HG03064 (cell line): ENCODE measurements at regions not wholly inside any gene's neighbourhood (a gene's known extent, or its start where the extent isn't known, plus 50 kb on each side); places are given as distances from the start of the nearest gene placed in this dataset.
"Not testable (repeated sequence)": the region's sequence is repeated elsewhere in the genome, so short reads cannot be mapped to it uniquely, and the experiment has no call there.

ENCODE experiments used
- ATAC-seq: cut with Tn5 transposase; IDR thresholded peaks from one replicate; pipeline ENCODE4 v1.9.1; 2021; ENCODE audit warnings: low read depth; ENCODE audit not compliant: unreplicated experiment

- ATAC-seq: no peak
Measured at GRCh38 chr2:194100201-194100600, 1556.8 kb upstream of the SLC39A10 start.

DNA sequence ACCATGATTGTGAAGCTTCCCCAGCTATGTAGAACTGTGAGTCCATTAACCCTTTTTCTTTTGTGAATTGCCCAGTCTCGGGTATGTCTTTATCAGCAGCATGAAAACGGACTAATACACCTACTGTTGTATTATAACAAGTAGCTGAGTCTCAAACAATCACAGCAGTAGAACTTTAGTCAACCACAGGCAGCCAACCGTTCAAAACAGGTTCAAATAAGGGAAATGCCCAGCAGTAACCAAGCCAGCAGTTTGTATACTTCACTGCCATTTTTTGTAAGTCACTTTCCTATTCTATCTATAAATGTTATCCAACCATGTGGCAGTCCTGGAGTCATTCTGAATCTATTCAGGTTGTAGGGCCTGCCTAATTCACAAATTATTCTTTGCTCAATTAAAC lies 1560.6 kb upstream of the SLC39A10 start:
- ATAC-seq: peak; percentile 48

- no peak for ATAC-seq
Measured at GRCh38 chr2:194095359-194095758, 1561.7 kb upstream of the SLC39A10 start.

GRCh38 chr2:194090251-194090905 lies 1566.6 kb upstream of the SLC39A10 start:
- no peak for ATAC-seq

- ATAC-seq: no peak
Measured at GRCh38 chr2:194087089-194087958, 1569.7 kb upstream of the SLC39A10 start.

GRCh38 chr2:194086129-194086528 lies 1570.9 kb upstream of the SLC39A10 start:
- ATAC-seq: no peak

DNA sequence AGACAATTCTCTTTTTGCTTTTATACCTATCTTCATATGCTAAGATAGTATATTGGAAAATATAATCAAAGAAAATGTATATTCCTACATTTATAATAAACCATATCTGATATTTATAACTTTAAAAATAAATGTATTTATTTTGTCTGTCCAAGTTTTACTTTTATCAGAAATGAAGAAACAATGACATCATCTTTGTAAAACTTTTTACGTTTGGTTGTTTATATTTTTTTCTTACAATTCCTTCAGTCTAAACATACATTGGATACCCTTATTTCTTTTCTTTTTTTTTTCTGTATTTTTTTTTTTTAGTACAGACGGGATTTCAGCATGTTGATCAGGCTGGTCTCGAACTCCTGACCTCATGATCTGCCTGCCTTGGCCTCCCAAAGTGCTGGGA lies 1577.0 kb upstream of the SLC39A10 start:
- ATAC-seq: no peak

DNA sequence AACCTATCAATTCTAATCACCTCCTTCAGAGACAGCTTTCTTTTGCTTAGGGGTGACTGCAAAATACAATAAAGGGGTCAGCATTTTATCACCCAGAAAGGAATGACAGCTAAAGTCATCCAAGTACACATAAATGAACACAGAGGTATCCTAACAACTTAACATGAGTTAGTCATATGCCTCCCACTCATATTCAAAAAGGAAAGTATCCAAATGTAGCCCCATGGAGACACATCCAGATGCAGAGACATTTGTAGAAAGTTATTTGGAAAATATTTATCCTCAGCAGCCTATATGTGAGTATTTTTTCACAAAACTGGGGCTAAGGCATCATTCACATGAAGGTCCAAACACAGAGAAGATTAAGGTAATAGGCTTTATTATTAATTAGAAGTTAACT lies 1579.7 kb upstream of the SLC39A10 start:
- ATAC-seq: no peak

DNA sequence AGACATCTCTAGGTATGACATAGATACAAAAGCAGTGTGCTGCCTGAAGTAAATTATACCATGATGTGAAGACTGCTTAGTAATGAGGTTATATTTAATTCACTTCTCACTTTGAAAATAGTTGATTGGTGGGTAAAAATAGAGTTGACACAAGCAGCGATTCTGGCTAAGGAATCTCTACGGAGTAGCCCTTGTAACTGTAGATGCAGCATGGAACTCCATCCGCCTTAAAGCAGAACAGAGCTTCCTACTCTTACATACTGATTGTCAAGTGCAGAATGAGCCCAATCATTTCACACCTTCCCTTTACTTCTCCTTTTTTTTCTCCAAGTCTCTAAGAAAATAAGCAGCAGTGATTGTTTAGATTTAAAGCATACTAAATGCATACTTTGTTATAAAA lies 1594.6 kb upstream of the SLC39A10 start:
- ATAC-seq: no peak

- no peak for ATAC-seq
Measured at GRCh38 chr2:194060269-194060668, 1596.8 kb upstream of the SLC39A10 start.

DNA sequence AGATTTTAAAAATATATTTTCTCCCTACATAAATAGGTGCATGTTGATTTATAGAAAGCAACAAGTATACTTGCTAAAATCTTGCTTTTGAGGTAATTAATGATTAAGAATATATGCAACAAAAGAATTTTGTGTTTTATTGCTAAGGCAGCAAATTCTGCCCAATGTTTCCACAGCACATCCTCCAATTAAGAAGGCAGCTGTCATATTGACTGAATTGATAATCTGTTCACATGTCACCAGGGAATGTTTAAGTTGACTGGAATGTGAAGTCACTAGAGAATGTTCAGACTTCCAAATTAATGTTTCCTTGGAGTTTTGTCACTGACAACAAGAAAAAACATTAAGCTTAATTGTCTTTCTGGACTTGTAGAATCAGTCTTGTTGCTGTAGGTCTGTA lies 1602.7 kb upstream of the SLC39A10 start:
- no peak for ATAC-seq

- ATAC-seq: no peak
Measured at GRCh38 chr2:194044321-194044720, 1612.7 kb upstream of the SLC39A10 start.

DNA sequence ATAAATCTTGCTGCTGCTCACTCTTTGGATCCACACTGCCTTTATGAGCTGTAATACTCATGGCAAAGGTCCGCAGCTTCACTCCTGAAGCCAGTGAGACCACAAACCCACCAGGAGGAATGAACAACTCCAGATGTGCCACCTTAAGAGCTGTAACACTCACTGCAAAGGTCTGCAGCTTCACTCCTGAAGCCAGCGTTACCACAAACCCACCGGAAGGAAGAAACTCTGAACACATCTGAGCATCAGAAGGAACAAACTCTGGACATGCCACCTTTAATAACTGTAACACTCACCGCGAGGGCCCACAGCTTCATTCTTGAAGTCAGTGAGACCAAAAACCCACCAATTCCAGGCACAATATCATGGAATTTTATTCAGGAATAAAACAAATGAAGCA lies 1635.9 kb upstream of the SLC39A10 start:
- ATAC-seq: not testable (repeated sequence)

GRCh38 chr2:194020155-194020554 lies 1636.9 kb upstream of the SLC39A10 start:
- no peak for ATAC-seq

DNA sequence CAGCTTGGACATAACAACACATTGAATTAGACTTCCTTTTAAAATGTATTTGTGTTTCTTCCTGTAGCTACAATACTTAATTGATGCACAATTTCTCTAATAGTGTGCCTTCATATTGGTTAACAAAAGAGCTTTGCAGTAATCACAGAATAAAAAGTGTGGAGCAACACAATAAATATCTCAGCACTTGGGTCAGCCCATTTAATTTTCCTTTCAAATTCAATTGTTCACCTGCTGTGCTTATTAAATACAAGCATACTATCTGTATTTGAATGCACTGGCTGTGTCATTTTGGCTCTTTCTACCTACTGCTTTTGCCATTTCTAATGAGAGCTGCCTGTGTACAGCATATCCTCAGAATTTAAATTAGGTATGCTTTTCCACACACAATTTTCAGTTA lies 1641.3 kb upstream of the SLC39A10 start:
- no peak for ATAC-seq

GRCh38 chr2:194014639-194015038 lies 1642.4 kb upstream of the SLC39A10 start:
- ATAC-seq: no peak

DNA sequence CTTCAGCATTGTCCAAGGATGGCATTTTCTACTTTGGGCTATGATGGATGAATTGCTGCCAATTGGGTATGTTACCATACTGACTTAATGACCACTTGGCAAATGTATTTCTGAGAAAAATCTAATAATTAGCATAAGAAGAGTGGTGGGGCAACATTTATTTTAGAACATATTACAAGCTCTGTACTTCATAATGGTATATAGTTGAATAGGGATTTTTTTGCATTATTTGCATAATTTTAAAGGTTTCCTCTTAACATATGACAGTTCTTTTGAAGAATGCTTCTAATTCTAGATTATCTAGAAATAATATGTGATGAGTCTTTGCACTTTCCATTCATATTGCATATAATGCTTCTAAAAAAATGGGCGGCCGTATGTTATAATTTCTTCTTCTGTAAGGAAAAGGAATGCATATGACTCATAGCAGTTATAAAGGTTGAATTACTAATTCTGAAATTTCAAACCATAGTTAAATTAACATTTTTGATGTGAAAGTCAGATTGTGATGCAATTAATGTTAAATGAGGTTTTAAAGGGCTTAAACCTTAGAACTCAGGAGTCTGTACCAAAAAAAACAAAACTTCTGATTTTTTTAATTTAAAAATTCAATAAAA lies 1652.3 kb upstream of the SLC39A10 start:
- ATAC-seq: no peak

- ATAC-seq: no peak
Measured at GRCh38 chr2:194003911-194004310, 1653.1 kb upstream of the SLC39A10 start.

DNA sequence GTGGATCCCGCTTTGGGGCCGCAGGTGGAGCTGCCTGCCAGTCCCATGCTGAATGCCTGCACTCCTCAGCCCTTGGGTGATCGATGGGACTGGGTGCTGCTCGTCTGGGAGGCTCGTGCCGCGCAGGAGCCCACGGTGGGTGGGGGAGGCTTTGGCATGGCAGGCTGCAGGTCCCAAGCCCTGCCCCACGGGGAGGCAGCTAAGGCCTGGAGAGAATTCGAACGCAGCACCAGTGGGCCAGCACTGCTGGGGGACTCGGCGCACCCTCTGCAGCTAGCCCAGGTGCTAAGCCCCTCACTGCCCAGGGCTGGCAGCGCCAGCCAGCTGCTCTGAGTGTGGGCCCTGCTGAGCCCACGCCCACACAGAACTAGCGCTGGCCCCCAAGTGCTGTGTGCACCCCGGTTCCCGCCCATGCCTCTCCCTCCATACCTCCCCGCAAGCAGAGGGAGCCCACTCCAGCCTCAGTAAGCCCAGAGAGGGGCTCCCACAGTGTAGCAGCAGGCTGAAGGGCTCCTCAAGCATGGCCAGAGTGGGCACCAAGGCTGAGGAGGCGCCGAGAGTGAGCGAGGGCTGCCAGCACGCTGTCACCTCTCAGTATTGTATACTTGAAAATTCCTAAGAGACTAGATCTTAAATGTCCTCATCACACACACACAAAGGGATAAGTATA lies 1654.2 kb upstream of the SLC39A10 start:
- no peak for ATAC-seq

DNA sequence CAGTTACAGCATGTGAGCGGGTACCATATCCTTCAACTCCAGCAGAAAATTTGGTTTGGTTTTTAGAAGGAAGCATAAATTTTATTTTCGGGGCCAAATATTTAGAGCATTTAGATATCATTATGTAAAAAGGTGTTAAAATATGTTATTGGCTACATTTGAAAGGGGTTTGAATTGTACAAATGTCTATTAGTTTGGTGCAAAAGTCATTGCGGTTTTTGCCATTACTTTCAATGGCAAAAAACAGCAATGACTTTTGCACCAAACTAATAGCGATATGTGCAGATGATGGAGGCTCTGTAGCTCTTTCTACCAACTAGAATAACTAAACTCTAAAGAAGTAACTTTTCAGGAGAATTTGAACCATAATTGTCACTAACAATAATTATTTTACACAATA lies 1666.2 kb upstream of the SLC39A10 start:
- no peak for ATAC-seq

DNA sequence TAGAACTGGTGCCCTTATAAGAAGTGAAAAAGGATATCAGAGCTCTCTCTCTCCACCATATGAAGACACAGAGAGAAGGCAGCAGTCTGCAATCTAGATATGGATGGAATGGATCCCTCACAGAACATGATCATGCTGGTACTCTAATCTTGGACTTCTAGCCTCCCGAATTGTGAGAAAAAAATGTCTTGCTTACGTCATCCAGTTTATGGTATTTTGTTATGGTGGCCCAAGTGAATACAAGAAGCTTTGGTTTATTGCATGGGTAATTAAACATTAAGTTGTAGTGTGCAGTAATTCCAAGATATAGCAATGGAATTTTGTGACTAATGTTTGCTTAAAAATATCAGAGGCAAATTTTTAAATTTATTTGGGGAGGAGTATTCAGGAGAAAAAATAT lies 1667.4 kb upstream of the SLC39A10 start:
- ATAC-seq: no peak
